GM12872 (cell line): ENCODE measurements at regions not wholly inside any gene's neighbourhood (a gene's known extent, or its start where the extent isn't known, plus 50 kb on each side); places are given as distances from the start of the nearest gene placed in this dataset.

Experiments used
- CTCF ChIP-seq: IDR thresholded peaks from 3 replicates; pipeline ENCODE4 v1.5.1; 2011; ENCODE audit warnings: low read depth, mild to moderate bottlenecking, low read length, moderate library complexity; ENCODE audit not compliant: insufficient read depth

GRCh38 chr7:132061937-132062336 lies 505.5 kb upstream of the PODXL start:
- TF ChIP-seq CTCF: no peak

- no peak for TF ChIP-seq CTCF
These were observed 502.7 kb upstream of the PODXL start for GRCh38 chr7:132059141-132059540.

- TF ChIP-seq CTCF: no peak
These were observed 499.1 kb upstream of the PODXL start for GRCh38 chr7:132055336-132056120.

- no peak for TF ChIP-seq CTCF
These were observed 497.4 kb upstream of the PODXL start for GRCh38 chr7:132053871-132054270.

- no peak for TF ChIP-seq CTCF
These were observed 494.9 kb upstream of the PODXL start for GRCh38 chr7:132051311-132051710.

GRCh38 chr7:132049462-132050304 lies 493.3 kb upstream of the PODXL start:
- TF ChIP-seq CTCF: peak; percentile 78

- TF ChIP-seq CTCF: no peak
These were observed 489.1 kb upstream of the PODXL start for GRCh38 chr7:132045481-132045980.
